ENCODE measurements at regions not wholly inside any gene's neighbourhood (a gene's known extent, or its start where the extent isn't known, plus 50 kb on each side); places are given as distances from the start of the nearest gene placed in this dataset.

DNA sequence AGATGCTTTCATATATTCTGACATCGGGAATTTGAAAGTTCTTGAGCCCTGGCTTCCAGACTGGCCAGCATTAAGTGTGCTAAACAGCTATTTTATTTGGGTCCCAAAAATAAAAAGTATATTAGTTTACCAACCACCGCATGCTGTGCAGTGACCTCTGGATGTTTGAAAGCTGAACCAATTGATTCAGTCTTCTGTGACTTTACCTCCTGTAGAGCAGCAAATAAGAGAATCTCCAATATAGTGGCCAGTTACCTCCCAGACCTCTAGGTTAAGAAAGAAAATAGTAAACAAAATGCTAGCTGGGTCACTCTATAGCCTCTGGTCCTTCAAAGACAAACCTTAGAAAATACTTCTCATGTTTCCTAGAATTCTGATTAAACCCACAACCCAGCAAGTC lies 424.6 kb upstream of the NFE2L3 start:
- no peak overlapping the region for H2AFZ ChIP-seq (ENCODE audit: low read length)
- peak; percentile 1 for DNase-seq
- H3K9ac ChIP-seq (ENCODE audit: low read length), result no peak overlapping the region
- H3K4me1 ChIP-seq (ENCODE audit: low read length), result peaks cover 16% of the 10 kb centered on the region
- no peak overlapping the region for H3K27ac ChIP-seq (ENCODE audit: low read length)
- H3K4me2 ChIP-seq (ENCODE audit: low read depth, low read length, poor library complexity, severe bottlenecking), result no peak overlapping the region
- no peaks in the 10 kb centered on the region for H3K27me3 ChIP-seq (ENCODE audit: low read length)
- no peaks in the 10 kb centered on the region for H3K36me3 ChIP-seq (ENCODE audit: insufficient read depth, low read length)
- H3K9me2 ChIP-seq (replicated peaks; ENCODE audit: insufficient read depth, low read length), result no peaks in the 10 kb centered on the region
- no peaks in the 10 kb centered on the region for H4K20me1 ChIP-seq (ENCODE audit: insufficient read depth, low read depth, low read length)
- H3K4me3 ChIP-seq (ENCODE audit: low read length), result no peak overlapping the region
- H3K9me3 ChIP-seq (ENCODE audit: low read length), result no peaks in the 10 kb centered on the region
- H3K79me2 ChIP-seq (ENCODE audit: low read length), result no peaks in the 10 kb centered on the region

DNA sequence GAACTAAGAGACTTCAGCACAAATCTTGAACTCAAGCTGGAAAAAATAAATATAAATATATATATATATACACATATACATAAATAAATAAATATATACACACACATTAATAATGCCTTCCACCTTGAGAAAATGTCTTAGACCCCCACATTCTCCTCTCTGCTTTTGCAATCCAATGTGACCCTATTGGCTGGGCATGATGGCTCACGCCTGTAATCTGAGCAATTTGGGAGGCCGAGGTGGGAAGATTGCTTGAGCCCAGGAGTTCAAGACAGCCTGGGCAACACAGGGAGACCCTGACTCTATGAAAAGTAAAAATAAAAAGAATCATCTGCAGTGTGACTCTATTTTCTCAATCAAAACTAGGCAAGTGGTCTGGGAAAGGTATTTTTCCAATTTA lies 424.1 kb upstream of the NFE2L3 start:
- Histone ChIP-seq H3K4me2 (ENCODE audit: low read depth, low read length, poor library complexity, severe bottlenecking) (no peak overlapping the region), H3K9me3 (ENCODE audit: low read length) (no peaks in the 10 kb centered on the region), H4K20me1 (ENCODE audit: insufficient read depth, low read depth, low read length) (no peaks in the 10 kb centered on the region), H3K4me3 (ENCODE audit: low read length) (no peak overlapping the region), H2AFZ (ENCODE audit: low read length) (no peak overlapping the region), H3K27ac (ENCODE audit: low read length) (no peak overlapping the region), H3K9ac (ENCODE audit: low read length) (no peak overlapping the region), H3K36me3 (ENCODE audit: insufficient read depth, low read length) (no peaks in the 10 kb centered on the region), H3K4me1 (ENCODE audit: low read length) (peaks cover 20% of the 10 kb centered on the region), H3K9me2 (replicated peaks; ENCODE audit: insufficient read depth, low read length) (no peaks in the 10 kb centered on the region), H3K27me3 (ENCODE audit: low read length) (no peaks in the 10 kb centered on the region), H3K79me2 (ENCODE audit: low read length) (no peaks in the 10 kb centered on the region)
- peak; percentile 5 for DNase-seq

DNA sequence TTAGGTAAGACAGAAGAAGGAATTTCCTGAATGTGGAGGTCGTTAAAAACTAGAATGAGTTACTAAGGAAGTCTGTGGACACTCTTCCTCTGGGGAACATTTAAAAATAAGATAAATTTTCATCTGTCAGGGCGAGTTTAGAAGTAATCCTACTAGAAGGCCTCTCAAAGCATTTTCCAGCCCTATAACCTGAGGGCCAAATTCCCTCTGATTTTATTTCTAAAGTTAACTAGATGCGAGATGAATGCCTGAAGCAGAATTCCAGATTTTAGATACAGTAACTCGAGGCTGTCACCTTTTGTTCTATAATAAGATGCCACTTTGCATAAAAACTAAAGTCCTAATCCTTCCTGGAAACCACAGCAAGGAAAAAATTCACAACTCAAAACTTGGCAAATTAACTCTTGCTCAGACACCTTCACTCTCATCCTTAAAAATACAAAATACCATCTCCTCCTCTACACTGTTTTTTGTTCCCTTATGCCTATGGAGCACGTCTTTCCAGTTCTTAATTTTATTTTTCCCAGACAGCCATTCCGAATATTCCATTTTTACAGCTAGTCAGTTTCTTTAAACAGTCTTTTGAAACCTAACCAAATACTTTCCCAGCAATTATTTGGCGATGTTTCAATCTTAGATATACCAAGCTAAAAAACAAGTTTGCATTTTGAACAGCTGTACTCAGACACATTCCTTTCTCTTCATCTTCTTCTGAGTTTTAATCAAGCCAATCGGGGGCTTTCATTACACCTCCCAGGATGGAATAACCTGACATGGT lies 420.7 kb upstream of the NFE2L3 start:
- H3K9me3 ChIP-seq (ENCODE audit: low read length), result no peaks in the 10 kb centered on the region
- peaks cover 23% of the 10 kb centered on the region for H3K4me1 ChIP-seq (ENCODE audit: low read length)
- no peak overlapping the region for H3K4me2 ChIP-seq (ENCODE audit: low read depth, low read length, poor library complexity, severe bottlenecking)
- H3K27ac ChIP-seq (ENCODE audit: low read length), result no peak overlapping the region
- no peaks in the 10 kb centered on the region for H3K79me2 ChIP-seq (ENCODE audit: low read length)
- H2AFZ ChIP-seq (ENCODE audit: low read length), result no peak overlapping the region
- no peaks in the 10 kb centered on the region for H4K20me1 ChIP-seq (ENCODE audit: insufficient read depth, low read depth, low read length)
- no peaks in the 10 kb centered on the region for H3K9me2 ChIP-seq (replicated peaks; ENCODE audit: insufficient read depth, low read length)
- 0 out of 2 replicates have a peak, but pooled peaks cover 2% of the 10 kb centered on the region for H3K27me3 ChIP-seq (ENCODE audit: low read length)
- H3K36me3 ChIP-seq (ENCODE audit: insufficient read depth, low read length), result no peaks in the 10 kb centered on the region
- H3K9ac ChIP-seq (ENCODE audit: low read length), result no peak overlapping the region
- no peak overlapping the region for H3K4me3 ChIP-seq (ENCODE audit: low read length)
- DNase-seq, result no peak

DNA sequence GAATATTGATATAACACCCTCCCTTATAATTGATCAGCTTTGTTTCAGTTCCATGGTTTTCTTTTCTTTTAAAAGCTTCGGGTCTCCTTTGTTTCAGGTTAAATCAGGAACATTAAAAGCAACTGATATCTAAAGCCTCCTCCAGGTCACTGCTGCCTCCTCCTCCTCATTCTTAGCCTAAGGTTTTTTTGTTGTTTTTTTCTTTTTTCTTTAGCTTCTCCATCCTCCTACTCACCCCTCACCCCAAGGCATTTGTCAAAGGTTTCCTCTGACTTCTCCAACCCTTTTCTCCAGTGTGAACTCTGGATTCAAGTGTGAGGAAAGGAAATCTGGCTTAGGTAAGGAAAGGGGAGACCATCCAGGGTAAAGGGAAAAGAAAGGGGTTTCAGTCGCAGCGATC lies 420.2 kb upstream of the NFE2L3 start:
- Histone ChIP-seq H4K20me1 (ENCODE audit: insufficient read depth, low read depth, low read length) (no peaks in the 10 kb centered on the region), H2AFZ (ENCODE audit: low read length) (no peak overlapping the region), H3K4me2 (ENCODE audit: low read depth, low read length, poor library complexity, severe bottlenecking) (no peak overlapping the region), H3K79me2 (ENCODE audit: low read length) (no peaks in the 10 kb centered on the region), H3K9ac (ENCODE audit: low read length) (no peak overlapping the region), H3K4me3 (ENCODE audit: low read length) (no peak overlapping the region), H3K9me2 (replicated peaks; ENCODE audit: insufficient read depth, low read length) (no peaks in the 10 kb centered on the region), H3K27ac (ENCODE audit: low read length) (no peak overlapping the region), H3K9me3 (ENCODE audit: low read length) (no peaks in the 10 kb centered on the region), H3K4me1 (ENCODE audit: low read length) (peaks cover 23% of the 10 kb centered on the region), H3K36me3 (ENCODE audit: insufficient read depth, low read length) (no peaks in the 10 kb centered on the region), H3K27me3 (ENCODE audit: low read length) (0 out of 2 replicates have a peak, but pooled peaks cover 2% of the 10 kb centered on the region)
- DNase-seq, result no peak

DNA sequence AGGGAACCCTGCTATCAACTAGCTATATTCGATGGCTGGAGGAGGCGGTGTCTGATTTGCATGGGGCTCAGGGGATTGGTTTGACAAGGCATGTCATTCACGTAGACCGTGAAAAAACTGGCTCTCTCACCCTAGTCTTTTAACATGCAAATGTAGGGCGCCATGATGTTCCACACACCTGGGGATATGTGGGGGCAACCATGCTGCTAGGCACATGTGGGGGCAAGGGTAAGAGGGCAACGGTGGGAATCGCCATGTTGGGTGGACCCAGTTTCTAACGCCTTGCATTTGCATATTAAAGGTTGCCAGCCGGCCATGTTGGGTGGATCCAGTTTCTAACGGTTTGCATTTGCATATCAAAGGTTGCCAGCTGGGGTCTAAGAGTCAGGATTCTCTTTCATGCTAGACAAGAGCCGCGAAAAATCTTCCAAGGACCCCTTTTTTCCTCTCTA lies 419.2 kb upstream of the NFE2L3 start:
- no peak overlapping the region for H3K9ac ChIP-seq (ENCODE audit: low read length)

DNA sequence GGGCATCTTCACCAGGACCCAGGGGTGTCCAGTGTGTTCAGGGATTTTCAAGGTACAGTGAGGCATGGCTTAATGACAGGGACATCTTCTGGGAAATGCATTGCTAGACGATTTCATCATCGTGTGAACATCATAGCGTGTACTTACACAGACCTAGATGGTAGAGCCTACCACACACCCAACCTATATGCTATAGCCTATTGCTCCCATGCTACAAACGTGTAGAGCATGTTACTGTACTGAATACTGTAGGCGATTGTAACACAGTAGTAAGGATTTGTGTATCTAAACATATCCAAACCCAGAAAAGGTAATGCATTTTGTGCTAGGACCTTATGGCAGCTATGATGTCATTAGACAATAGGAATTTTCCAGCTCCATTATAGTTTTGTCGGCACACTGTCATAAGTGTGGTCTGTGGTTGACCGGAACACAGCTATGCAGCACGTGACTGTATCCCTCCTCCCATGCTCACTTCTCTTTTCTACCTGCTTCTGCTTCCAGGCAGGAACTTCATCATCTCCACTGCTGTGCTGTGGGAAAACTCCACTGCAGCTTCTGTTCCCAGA lies 416.2 kb upstream of the NFE2L3 start:
- Histone ChIP-seq H3K9me2 (replicated peaks; ENCODE audit: insufficient read depth, low read length) (no peaks in the 10 kb centered on the region), H3K9ac (ENCODE audit: low read length) (no peak overlapping the region), H3K4me1 (ENCODE audit: low read length) (peaks cover 23% of the 10 kb centered on the region), H3K27ac (ENCODE audit: low read length) (no peak overlapping the region), H4K20me1 (ENCODE audit: insufficient read depth, low read depth, low read length) (no peaks in the 10 kb centered on the region), H2AFZ (ENCODE audit: low read length) (no peak overlapping the region), H3K4me2 (ENCODE audit: low read depth, low read length, poor library complexity, severe bottlenecking) (no peak overlapping the region), H3K79me2 (ENCODE audit: low read length) (no peaks in the 10 kb centered on the region), H3K4me3 (ENCODE audit: low read length) (no peak overlapping the region), H3K36me3 (ENCODE audit: insufficient read depth, low read length) (no peaks in the 10 kb centered on the region), H3K9me3 (ENCODE audit: low read length) (no peaks in the 10 kb centered on the region), H3K27me3 (ENCODE audit: low read length) (0 out of 2 replicates have a peak, but pooled peaks cover 2% of the 10 kb centered on the region)
- DNase-seq, result no peak

More for the DNA sequence above, 419.2 kb upstream of the NFE2L3 start:
- H3K36me3 ChIP-seq (ENCODE audit: insufficient read depth, low read length), result no peaks in the 10 kb centered on the region
- H3K27me3 ChIP-seq (ENCODE audit: low read length), result 0 out of 2 replicates have a peak, but pooled peaks cover 2% of the 10 kb centered on the region
- H2AFZ ChIP-seq (ENCODE audit: low read length), result no peak overlapping the region
- no peaks in the 10 kb centered on the region for H3K79me2 ChIP-seq (ENCODE audit: low read length)
- H3K9me3 ChIP-seq (ENCODE audit: low read length), result no peaks in the 10 kb centered on the region
- peak; percentile 63 for DNase-seq
- H3K27ac ChIP-seq (ENCODE audit: low read length), result no peak overlapping the region
- H3K9me2 ChIP-seq (replicated peaks; ENCODE audit: insufficient read depth, low read length), result no peaks in the 10 kb centered on the region
- no peaks in the 10 kb centered on the region for H4K20me1 ChIP-seq (ENCODE audit: insufficient read depth, low read depth, low read length)
- peaks cover 23% of the 10 kb centered on the region for H3K4me1 ChIP-seq (ENCODE audit: low read length)
- peak overlapping the region; percentile 19; the same call in 1 of the 2 replicates for H3K4me3 ChIP-seq (ENCODE audit: low read length)
- H3K4me2 ChIP-seq (ENCODE audit: low read depth, low read length, poor library complexity, severe bottlenecking), result peak overlapping the region; percentile 2

DNA sequence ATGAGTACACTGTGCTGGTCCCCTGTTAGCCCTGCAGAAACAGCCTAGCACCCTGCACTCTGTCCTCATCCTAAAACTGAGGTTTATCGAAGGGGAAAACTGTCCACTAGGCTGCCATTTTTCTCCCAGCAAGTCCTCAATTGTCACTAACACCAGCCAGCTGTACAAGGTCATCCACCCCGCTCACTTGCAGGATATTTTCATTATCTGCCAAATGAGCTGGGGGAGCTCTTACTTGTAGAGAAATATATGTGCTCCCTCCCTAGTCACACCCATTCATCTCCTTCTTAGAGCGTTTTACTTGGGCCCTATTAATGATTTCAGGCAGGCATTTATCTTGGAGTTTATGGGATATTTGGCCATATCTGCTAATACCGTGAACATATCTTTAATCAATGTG lies 413.5 kb upstream of the NFE2L3 start:
- Histone ChIP-seq H3K4me1 (ENCODE audit: low read length) (no peaks in the 10 kb centered on the region), H3K9me2 (replicated peaks; ENCODE audit: insufficient read depth, low read length) (no peaks in the 10 kb centered on the region), H3K27me3 (ENCODE audit: low read length) (0 out of 2 replicates have a peak, but pooled peaks cover 2% of the 10 kb centered on the region), H2AFZ (ENCODE audit: low read length) (no peak overlapping the region), H4K20me1 (ENCODE audit: insufficient read depth, low read depth, low read length) (no peaks in the 10 kb centered on the region), H3K9me3 (ENCODE audit: low read length) (no peaks in the 10 kb centered on the region), H3K4me2 (ENCODE audit: low read depth, low read length, poor library complexity, severe bottlenecking) (no peak overlapping the region), H3K4me3 (ENCODE audit: low read length) (no peak overlapping the region), H3K36me3 (ENCODE audit: insufficient read depth, low read length) (no peaks in the 10 kb centered on the region), H3K27ac (ENCODE audit: low read length) (no peak overlapping the region), H3K79me2 (ENCODE audit: low read length) (no peaks in the 10 kb centered on the region), H3K9ac (ENCODE audit: low read length) (no peak overlapping the region)
- no peak for DNase-seq

DNA sequence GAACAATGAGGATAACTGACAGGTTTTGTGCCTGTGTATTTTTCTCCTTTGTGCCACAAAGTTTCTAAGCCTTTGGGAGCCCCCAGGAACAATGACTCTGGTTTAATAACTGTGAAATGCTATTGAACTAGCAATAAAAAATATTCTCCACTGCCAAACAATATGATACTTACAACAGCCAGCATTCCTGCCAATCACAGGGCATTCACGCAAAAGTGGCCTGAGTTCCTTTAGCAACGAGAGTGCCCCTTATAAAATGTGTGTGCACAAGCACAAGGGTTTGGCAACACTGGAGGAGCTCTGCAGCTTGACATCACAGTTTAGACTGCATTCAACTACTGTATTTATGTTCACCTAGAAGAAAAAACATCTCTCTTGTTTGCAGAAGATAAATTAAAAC lies 412.9 kb upstream of the NFE2L3 start:
- no peak for DNase-seq
- Histone ChIP-seq H3K9me2 (replicated peaks; ENCODE audit: insufficient read depth, low read length) (no peaks in the 10 kb centered on the region), H3K27ac (ENCODE audit: low read length) (no peak overlapping the region), H3K9ac (ENCODE audit: low read length) (no peak overlapping the region), H3K79me2 (ENCODE audit: low read length) (no peaks in the 10 kb centered on the region), H3K27me3 (ENCODE audit: low read length) (0 out of 2 replicates have a peak, but pooled peaks cover 2% of the 10 kb centered on the region), H3K4me3 (ENCODE audit: low read length) (no peak overlapping the region), H4K20me1 (ENCODE audit: insufficient read depth, low read depth, low read length) (no peaks in the 10 kb centered on the region), H3K4me2 (ENCODE audit: low read depth, low read length, poor library complexity, severe bottlenecking) (no peak overlapping the region), H3K9me3 (ENCODE audit: low read length) (no peaks in the 10 kb centered on the region), H2AFZ (ENCODE audit: low read length) (no peak overlapping the region), H3K36me3 (ENCODE audit: insufficient read depth, low read length) (no peaks in the 10 kb centered on the region), H3K4me1 (ENCODE audit: low read length) (no peaks in the 10 kb centered on the region)
